ENCODE measurements at regions not wholly inside any gene's neighbourhood (a gene's known extent, or its start where the extent isn't known, plus 50 kb on each side); places are given as distances from the start of the nearest gene placed in this dataset.

DNA sequence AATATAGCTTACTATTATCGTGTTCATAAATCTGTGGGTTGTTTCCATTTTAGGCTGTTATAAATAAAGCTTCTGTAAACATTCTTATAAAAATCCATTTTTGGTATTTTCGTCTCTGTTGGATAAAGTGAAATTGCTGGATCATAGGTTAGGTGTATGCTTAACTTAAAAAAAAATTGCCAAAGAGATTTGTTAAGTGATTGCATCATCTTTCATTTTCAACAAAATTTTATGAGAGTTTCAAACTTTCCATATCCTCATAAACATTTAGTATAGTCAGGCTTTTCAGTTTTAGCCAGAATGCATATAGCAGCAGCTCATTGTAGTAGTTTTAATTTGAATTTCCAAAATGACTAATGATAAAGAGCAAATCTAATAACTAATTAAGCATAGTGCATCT lies 146.7 kb upstream of the CNTN5 start:
- Histone ChIP-seq H3K27ac (ENCODE audit: low read depth in 1 of 2, low read length in 2 of 2) (no peak overlapping the region), H3K36me3 (ENCODE audit: control insufficient read depth in 4 of 4, insufficient read depth in 3 of 4, low read depth in 1 of 4, low read length in 3 of 4) (no peaks in the 10 kb centered on the region), H3K9me3 (ENCODE audit: control insufficient read depth in 4 of 4, low read length in 3 of 4) (no peaks in the 10 kb centered on the region), H3K9ac (ENCODE audit: low read depth in 1 of 2, low read length in 2 of 2) (no peak overlapping the region), H3K4me1 (ENCODE audit: control insufficient read depth in 4 of 4, insufficient read depth in 4 of 4, low read length in 3 of 4) (no peaks in the 10 kb centered on the region), H3K4me3 (ENCODE audit: low read depth in 1 of 3, low read length in 3 of 3) (no peak overlapping the region), H3K27me3 (ENCODE audit: control insufficient read depth in 4 of 4, insufficient read depth in 4 of 4, low read length in 3 of 4) (no peaks in the 10 kb centered on the region)
- WGBS = 56% methylated on average over 2 of the region's 2 CpGs
- DNase-seq (ENCODE audit: low spot score) = no peak
- TF ChIP-seq, protein P1, sequence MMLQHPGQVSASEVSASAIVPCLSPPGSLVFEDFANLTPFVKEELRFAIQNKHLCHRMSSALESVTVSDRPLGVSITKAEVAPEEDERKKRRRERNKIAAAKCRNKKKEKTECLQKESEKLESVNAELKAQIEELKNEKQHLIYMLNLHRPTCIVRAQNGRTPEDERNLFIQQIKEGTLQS (IDR thresholded peaks at IDR 0.05) = no peak

DNA sequence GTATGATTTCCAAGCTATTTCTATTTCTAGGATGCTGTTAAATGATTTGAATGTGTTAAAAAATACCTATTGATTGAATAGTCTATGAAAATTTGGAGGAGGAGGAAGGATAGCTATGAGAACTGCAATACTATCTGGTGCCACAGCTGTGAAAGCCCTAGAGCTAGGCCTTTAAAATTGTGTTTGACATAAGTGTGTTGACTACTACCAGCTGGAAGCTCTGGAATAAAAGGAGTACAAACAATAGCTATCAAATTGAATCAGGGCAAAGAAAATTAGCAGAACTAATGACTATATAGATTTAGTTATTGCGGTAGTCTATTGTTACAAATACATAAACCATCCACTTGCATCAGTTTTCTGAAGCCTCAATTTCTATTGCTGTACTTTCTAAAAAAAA lies 124.8 kb upstream of the CNTN5 start:
- 84% methylated on average over 1 of the region's 1 CpG for WGBS
- Histone ChIP-seq H3K27ac (ENCODE audit: low read depth in 1 of 2, low read length in 2 of 2) (no peak overlapping the region), H3K9me3 (ENCODE audit: control insufficient read depth in 4 of 4, low read length in 3 of 4) (peaks cover 0 to 3% (median 0%) of the 10 kb centered on the region in 4 donors), H3K36me3 (ENCODE audit: control insufficient read depth in 4 of 4, insufficient read depth in 3 of 4, low read depth in 1 of 4, low read length in 3 of 4) (no peaks in the 10 kb centered on the region), H3K4me3 (ENCODE audit: low read depth in 1 of 3, low read length in 3 of 3) (no peak overlapping the region), H3K4me1 (ENCODE audit: control insufficient read depth in 4 of 4, insufficient read depth in 4 of 4, low read length in 3 of 4) (no peaks in the 10 kb centered on the region), H3K9ac (ENCODE audit: low read depth in 1 of 2, low read length in 2 of 2) (no peak overlapping the region), H3K27me3 (ENCODE audit: control insufficient read depth in 4 of 4, insufficient read depth in 4 of 4, low read length in 3 of 4) (no peaks in the 10 kb centered on the region)
- no peak for DNase-seq (ENCODE audit: low spot score)
- no peak for TF ChIP-seq SP1 (IDR thresholded peaks at IDR 0.05)

DNA sequence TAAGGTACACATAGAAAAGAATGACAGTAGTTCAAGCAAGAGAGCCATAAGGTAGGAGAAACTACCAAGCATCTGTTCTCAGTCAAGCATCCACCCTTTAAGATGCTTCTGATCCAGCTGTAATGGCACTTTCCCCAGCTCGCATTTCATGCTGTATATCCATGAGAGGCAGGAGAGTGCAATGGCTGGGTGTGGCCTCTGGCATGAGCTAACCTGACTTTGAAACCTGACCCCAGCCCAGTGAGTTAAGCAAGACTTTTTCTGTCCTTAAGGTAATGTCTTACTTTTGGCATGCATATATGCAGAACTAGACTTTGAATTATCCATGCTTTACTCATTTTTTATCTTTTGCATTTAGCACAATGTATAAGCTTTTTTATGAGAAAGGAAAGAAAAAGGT lies 79.8 kb upstream of the CNTN5 start:
- DNase-seq (ENCODE audit: low spot score) = no peak
- Histone ChIP-seq H3K36me3 (ENCODE audit: control insufficient read depth in 4 of 4, insufficient read depth in 3 of 4, low read depth in 1 of 4, low read length in 3 of 4) (no peaks in the 10 kb centered on the region), H3K4me3 (ENCODE audit: low read depth in 1 of 3, low read length in 3 of 3) (no peak overlapping the region), H3K27me3 (ENCODE audit: control insufficient read depth in 4 of 4, insufficient read depth in 4 of 4, low read length in 3 of 4) (no peaks in the 10 kb centered on the region), H3K4me1 (ENCODE audit: control insufficient read depth in 4 of 4, insufficient read depth in 4 of 4, low read length in 3 of 4) (no peaks in the 10 kb centered on the region), H3K9ac (ENCODE audit: low read depth in 1 of 2, low read length in 2 of 2) (no peak overlapping the region), H3K9me3 (ENCODE audit: control insufficient read depth in 4 of 4, low read length in 3 of 4) (no peaks in the 10 kb centered on the region), H3K27ac (ENCODE audit: low read depth in 1 of 2, low read length in 2 of 2) (no peak overlapping the region)
- no peak for TF ChIP-seq JUND (IDR thresholded peaks at IDR 0.05)
- 45% methylated on average over 1 of the region's 1 CpG for WGBS

DNA sequence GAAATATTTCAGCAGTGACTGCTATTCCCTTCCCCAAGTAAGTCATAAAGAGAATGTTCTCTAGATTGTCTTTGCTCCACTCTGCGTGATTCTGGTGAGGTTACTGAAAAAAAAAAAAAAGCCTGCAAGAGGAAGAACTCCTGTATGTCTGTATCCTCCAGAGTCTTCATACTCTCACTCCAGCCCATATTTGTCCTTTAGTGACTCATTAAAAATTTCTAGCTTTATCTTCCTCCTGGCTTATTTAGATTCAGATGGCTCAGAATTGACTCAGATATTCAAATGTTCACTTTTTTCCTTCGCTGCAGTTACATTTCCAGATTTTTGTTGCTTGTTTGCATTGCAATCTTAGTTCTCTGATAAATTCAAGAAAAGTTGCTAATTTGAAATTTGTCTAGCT lies 76.3 kb upstream of the CNTN5 start:
- DNase-seq (ENCODE audit: low spot score) = no peak
- Histone ChIP-seq H3K27me3 (ENCODE audit: control insufficient read depth in 4 of 4, insufficient read depth in 4 of 4, low read length in 3 of 4) (no peaks in the 10 kb centered on the region), H3K36me3 (ENCODE audit: control insufficient read depth in 4 of 4, insufficient read depth in 3 of 4, low read depth in 1 of 4, low read length in 3 of 4) (no peaks in the 10 kb centered on the region), H3K27ac (ENCODE audit: low read depth in 1 of 2, low read length in 2 of 2) (no peak overlapping the region), H3K4me1 (ENCODE audit: control insufficient read depth in 4 of 4, insufficient read depth in 4 of 4, low read length in 3 of 4) (no peaks in the 10 kb centered on the region), H3K4me3 (ENCODE audit: low read depth in 1 of 3, low read length in 3 of 3) (no peak overlapping the region), H3K9me3 (ENCODE audit: control insufficient read depth in 4 of 4, low read length in 3 of 4) (no peaks in the 10 kb centered on the region), H3K9ac (ENCODE audit: low read depth in 1 of 2, low read length in 2 of 2) (no peak overlapping the region)
- 72% methylated on average over 2 of the region's 2 CpGs for WGBS
- TF ChIP-seq, protein P1 (IDR thresholded peaks at IDR 0.05) = no peak
- no peak for TF ChIP-seq NR2F2 (IDR thresholded peaks at IDR 0.05)
- TF ChIP-seq, protein P2, sequence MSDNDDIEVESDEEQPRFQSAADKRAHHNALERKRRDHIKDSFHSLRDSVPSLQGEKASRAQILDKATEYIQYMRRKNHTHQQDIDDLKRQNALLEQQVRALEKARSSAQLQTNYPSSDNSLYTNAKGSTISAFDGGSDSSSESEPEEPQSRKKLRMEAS (IDR thresholded peaks at IDR 0.05) = no peak
- no peak for TF ChIP-seq YY1 (IDR thresholded peaks at IDR 0.05)
- TF ChIP-seq EGR1 (IDR thresholded peaks at IDR 0.05; ENCODE audit: low read depth in 2 of 2) = no peak
- no peak for TF ChIP-seq RXRA (IDR thresholded peaks at IDR 0.05)
- TF ChIP-seq, protein P3, sequence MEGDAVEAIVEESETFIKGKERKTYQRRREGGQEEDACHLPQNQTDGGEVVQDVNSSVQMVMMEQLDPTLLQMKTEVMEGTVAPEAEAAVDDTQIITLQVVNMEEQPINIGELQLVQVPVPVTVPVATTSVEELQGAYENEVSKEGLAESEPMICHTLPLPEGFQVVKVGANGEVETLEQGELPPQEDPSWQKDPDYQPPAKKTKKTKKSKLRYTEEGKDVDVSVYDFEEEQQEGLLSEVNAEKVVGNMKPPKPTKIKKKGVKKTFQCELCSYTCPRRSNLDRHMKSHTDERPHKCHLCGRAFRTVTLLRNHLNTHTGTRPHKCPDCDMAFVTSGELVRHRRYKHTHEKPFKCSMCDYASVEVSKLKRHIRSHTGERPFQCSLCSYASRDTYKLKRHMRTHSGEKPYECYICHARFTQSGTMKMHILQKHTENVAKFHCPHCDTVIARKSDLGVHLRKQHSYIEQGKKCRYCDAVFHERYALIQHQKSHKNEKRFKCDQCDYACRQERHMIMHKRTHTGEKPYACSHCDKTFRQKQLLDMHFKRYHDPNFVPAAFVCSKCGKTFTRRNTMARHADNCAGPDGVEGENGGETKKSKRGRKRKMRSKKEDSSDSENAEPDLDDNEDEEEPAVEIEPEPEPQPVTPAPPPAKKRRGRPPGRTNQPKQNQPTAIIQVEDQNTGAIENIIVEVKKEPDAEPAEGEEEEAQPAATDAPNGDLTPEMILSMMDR (IDR thresholded peaks at IDR 0.05; ENCODE audit: low read depth, low read length, missing input control) = no peak
- TF ChIP-seq JUND (IDR thresholded peaks at IDR 0.05) = no peak
- no peak for TF ChIP-seq FOXA2 (IDR thresholded peaks at IDR 0.05)
- TF ChIP-seq FOXA1 (IDR thresholded peaks at IDR 0.05) = no peak
- TF ChIP-seq RAD21 (IDR thresholded peaks at IDR 0.05) = no peak
- no peak for TF ChIP-seq HNF4G (IDR thresholded peaks at IDR 0.05)
- TF ChIP-seq SP1 (IDR thresholded peaks at IDR 0.05) = no peak
